Iris pigment epithelial cell (primary cell): ENCODE measurements at regions not wholly inside any gene's neighbourhood (a gene's known extent, or its start where the extent isn't known, plus 50 kb on each side); places are given as distances from the start of the nearest gene placed in this dataset.
"Not testable (repeated sequence)": the region's sequence is repeated elsewhere in the genome, so short reads cannot be mapped to it uniquely, and the experiment has no call there.

ENCODE experiments used
- DNase-seq: peaks from one replicate; pipeline ENCODE4 v3.0.0-alpha.2; 2011; ENCODE audit warnings: low read depth

DNA sequence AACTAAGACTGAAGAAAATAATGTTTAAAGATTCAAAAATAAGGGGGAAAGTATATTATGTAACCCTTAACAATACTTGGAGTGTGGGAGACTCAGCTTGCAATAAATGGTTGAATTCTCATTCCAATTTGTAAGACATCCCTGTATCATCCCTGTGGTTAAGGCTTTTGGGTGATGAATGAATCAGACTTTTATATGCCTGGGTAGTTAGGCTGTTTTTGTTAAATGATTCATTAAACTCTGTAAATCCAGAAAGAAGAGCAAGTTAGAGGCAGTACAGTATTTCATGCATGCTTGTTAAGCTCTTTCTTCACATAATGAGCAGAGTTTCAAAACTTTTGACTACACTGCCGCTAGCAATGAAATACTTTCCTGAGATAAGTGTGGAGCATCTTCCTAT, 948.8 kb downstream of the SOCS6 start:
- DNase-seq: no peak

DNA sequence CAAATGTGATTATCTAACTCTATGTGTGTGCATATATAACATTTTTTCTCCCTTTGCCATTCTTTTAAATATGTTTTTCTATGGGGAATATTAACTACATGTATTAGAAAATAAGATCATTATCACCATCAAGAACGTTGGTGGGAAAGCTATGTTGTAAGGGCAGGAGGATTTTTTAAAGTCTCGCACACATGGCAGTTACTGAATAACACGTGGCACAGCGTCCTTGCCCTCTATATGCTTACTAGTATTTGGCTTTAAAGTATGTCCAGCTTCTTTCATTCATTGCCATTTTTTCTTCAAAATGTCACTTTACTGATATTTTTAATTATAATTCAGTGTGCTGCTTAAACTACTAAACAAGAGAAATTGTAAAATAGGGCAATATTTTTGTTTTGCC, 944.3 kb downstream of the SOCS6 start:
- DNase-seq: no peak

DNA sequence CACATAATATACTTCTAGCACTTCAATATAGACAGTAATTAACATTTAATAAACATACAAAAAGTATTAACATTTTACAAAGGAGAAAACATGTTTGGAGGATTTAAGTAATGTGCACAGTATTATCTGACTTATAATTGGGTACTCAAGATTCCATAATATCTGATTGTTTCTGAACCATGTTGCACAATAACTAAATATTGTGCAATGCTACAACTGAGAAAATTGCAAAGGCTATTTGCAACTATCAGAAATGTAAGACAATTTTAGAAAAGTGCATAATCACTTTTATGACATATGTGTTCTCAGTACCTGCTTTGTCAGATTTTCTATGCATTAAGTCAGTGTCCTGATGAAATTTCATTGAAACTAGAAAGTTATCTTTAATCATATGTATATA, 934.6 kb downstream of the SOCS6 start:
- DNase-seq: peak; percentile 7

DNA sequence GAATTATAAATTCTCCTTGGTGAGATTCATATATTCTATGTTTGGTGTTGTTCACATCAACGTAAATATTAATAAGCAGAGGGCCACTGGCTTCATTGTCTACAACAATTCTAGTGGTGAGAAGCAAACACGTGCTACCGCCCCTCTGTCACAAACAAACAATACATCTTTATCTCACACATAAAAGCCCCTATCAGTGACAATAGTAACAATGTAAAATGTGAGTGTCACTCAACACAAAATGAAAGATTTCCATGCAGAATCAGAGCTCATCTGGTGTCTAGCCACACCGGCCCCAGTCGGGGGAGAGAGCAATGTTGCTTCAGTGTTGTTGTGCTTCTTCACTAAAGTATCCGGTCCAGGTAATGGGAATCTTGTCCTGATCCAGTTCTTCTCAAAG, 932.6 kb downstream of the SOCS6 start:
- DNase-seq: no peak

DNA sequence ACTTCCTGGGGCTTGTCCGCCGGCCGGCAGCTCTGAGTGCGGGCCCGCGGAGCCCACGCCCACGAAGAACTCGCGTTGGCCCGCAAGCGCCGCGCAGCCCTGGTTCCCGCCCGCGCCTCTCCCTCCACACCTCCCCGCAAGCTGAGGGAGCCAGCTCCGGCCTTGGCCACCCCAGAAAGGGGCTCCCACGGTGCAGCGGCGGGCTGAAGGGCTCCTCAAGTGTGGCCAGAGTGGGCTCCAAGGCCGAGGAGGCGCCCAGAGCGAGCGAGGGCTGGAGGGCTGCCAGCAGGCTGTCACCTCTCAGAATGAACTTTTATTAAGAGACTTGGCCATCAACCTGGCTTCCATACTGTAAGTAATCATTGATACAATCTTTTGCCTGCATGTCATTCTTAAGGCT, 923.9 kb downstream of the SOCS6 start:
- not testable (repeated sequence) for DNase-seq

DNA sequence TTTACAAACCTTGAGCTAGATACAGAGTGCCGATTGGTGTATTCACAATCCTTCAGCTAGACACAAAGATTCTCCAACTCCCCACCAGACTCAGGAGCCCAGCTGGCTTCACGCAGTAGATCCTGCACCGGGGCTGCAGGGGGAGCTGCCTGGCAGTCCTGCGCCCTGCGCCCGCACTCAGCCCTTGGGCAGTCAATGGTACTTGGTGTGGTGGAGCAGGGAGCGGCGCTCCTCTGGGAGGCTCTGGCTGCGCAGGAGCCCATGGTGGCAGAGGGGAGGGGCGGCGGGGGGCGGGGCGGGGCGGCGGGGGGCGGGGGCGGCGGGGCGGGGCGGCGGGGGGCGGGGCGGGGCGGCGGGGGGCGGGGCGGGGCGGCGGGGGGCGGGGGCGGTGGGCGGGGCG, 923.4 kb downstream of the SOCS6 start:
- DNase-seq: no peak

DNA sequence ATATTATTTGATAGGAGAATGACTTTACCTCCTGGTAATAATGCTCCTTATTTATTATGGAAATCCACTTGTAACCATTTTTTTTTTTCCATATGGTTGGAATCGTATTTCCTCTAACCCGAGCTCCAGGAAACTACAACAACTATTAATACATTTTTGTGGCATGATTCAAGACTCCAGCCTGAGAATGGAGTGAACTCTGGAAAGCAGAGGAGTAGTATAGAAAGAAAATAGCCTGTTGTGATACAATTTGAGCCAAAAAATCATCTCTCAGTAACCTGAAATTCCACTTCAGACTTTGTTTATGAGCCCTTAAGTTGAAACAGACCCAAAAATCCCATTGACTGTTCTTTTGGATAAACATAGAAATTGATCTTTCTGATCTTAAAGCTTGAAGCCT, 921.1 kb downstream of the SOCS6 start:
- peak; percentile 3 for DNase-seq

DNA sequence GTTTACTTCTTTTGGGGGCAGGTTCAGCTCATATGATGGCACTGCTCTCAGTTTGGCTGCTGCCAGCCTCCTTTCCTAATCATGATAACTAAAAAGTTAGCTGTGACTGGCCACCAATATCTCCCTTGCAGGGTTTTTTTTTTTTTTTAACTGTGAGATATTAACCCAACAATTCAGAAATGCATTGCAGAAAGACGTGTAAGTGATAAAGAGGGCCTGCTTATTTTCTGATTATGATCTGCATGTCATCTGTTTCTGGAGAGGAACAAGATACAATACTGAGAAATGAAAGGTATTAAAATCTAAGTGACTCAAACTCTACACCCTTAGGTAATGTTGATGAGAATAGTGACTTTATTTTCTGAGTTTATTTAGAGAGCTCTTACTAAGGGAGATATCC, 905.6 kb downstream of the SOCS6 start:
- no peak for DNase-seq

DNA sequence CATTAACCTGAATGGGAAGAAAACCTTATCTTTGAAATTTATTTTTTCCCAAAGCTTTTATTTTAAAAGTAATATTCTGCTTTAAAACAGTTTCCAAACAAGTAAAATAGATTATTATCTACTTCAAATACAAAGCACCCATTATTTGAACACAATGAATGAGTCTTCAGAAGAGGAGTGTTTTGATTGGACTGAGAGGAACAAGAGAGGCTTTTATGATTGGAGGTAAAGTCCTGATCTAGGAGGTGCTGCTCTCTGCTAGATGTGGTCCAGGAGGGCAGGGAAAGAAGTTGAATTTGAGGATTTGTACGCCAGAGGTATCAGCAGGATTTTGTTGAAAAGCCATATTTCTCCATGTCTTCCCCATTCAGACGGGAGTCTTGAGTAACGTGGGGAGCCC, 900.7 kb downstream of the SOCS6 start:
- DNase-seq: no peak

DNA sequence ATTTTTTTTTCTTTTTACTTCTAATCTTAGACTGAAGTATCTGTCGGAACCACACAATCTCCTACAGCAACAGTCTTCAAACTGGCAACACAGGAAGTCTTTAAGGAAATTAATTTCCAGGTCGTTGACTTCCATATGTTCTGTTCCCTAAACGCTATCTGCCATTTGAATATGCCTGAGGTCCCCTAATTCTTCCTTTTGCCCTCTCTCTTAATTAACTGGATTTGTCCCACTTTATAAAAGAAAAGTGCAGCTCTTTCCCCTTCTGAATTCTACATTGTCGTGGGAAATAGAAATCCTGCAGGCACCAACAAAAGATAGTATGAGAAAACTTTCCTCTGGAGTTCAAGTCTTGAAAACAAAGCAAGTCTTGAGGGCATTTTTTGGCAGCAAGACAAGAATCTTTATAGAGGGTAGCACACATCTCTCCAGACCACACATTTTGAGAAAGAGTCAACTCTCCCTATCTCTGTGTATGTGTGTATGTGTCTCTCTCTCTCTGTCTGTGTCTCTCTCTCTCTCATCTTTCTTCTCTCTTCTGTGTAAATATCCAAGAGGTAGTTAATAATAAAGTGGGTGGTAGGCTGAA, 879.8 kb downstream of the SOCS6 start:
- DNase-seq: peak; percentile 1

DNA sequence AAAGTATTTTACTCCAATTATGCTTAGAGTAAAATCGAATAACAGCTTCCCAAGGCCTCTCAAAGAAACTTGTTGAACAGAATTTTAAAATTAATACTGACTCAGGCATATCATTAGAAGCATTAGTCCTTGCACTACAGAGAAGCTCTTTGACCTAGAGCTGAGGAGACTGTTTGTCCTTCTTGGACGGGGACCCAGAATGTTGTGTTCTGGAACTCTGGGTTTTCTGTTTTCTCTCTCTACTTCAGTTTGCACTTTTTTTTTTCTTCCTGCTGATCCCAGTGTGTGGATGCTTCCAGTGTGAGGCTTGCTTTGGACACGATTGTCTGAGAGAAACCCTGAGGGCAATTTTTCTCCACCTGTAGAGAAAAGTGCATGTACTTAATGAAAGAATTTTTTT, 847.6 kb downstream of the SOCS6 start:
- no peak for DNase-seq

DNA sequence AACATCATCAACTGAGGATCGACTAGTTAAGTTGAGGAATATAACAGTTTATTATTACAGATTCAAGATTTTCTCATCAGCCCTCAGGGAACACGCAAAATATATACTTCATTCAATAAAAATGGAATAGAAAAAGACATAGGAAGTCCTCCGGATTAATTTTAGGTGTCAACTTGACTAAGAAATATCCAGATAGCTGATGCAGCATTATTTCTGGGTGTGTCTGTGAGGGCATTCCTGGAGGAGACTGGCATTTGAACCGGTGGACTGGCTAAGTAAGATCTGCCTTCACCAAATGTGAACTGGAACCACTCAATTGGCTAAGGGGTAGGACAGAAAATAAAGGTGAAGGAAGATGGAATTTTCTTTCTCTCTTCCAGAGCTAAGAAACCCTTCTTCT, 845.3 kb downstream of the SOCS6 start:
- no peak for DNase-seq

DNA sequence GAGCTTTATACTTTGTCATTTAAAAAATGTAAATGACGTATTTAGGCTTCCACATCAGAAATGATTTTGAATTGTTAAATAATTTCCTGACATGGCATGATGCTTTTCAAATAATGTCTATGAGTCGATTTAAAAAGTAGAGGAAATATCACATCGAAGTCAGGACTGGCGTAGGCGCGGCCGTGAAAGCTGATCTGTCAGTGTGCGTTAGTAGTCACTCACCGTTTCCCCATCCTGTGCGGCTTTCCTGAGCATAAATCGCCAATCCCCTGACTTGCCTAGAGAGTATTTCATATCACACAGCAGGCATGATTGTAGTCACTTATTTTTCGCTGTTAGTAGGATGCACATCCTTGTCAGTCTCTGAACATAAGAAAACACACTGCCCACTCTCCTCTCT, 843.1 kb downstream of the SOCS6 start:
- DNase-seq: no peak

DNA sequence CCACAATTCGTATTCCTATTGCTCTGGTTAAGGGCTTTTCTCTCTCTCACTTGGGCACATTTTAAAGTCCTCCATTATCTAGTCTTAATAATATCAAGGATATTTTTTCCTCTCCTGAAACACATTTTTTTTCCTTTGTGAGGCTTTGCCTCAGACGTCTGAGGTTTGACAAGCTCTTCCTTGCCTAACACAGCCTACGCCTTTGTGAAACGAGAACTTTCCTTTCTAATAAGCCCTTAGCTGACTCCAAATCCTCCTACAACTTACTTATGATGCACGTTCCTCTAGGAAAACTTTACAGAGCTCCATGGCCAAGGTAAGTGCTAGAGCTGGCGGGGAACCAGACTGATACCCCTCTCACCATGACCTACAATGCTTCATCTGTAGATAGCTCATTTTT, 841.5 kb downstream of the SOCS6 start:
- DNase-seq: no peak

DNA sequence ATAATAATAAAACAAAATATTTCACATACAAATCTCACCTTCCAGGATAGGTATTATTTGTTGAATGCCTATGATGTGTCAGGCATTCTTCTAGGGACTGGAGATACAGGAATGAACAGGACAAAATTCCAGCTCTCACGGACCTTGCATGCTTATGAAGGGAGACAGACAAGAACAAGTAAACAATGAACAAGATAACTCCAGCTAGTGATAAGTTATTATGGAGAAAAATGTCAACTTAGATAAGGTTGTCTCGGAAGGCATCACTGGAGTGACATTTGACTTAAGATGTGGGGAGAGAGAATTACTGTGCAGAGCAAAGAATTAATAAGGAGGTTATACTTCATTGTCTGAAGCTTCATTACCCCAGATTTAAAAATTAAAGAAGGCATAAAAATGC, 836.7 kb downstream of the SOCS6 start:
- DNase-seq: no peak

DNA sequence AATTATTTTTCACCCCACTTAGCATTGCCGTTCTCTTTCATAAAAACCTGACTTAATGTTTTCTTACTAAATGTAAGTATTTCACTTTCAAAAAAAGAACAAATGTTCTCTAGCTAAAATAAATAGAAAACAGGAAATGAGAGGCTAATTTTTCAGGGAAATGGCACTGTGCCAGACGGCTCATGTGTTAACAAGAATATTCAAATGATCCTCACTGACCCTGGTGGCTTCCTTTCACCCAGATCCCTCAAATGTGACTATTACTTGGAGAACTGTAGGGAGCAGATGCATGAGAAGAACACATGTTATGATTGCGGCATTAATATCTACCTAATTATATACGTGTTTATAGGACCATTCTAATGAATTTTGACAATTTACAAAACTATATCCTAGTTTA, 827.7 kb downstream of the SOCS6 start:
- DNase-seq: no peak

DNA sequence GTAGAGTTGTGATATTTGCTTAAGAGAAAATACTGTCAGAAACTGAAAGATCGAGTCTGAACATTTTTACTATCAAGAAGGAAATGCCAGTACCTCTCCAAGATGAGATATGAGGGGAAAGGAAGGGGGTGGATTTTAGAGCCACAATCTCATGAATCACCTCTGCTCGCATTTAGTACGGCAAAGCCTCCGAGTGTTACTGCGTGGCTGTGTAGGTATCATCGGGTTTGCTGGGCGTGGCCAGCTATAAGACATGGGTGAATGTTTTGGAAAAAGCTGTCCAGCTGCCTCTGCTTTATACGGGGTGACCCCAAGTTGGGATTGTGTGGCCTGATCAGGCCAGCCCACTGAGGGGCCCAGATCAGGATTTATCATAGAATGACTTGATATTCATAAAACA, 826.4 kb downstream of the SOCS6 start:
- no peak for DNase-seq

DNA sequence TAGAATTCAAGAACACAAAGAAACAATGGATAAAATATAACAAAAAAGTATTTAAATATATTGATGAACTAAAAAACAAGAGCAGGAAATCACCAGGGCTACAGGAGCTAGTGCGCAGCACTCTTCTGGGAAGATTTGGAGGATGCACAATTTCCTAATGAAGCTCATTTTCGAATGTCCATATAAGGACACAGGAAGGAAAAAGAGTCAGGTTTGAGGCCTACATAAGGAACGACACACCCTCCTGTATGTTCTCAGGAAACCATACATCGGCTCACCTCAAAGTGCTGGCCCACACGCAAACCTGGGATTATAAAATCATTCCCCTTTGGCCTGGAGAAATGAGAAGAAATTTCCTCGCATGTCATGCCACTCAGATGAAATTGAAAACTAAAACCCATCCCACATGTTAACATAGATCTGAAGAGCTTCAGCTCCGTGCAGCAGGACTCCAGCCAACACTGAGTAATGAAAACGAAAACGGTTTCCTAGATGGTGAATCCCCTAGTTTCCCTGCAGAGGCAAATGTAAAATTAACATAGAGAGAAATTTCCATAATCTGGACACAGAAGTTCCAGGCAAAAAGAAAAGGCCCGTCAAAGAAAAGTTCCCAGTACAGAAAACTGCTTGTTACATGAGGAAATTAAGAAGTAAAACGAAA, 825.8 kb downstream of the SOCS6 start:
- no peak for DNase-seq

DNA sequence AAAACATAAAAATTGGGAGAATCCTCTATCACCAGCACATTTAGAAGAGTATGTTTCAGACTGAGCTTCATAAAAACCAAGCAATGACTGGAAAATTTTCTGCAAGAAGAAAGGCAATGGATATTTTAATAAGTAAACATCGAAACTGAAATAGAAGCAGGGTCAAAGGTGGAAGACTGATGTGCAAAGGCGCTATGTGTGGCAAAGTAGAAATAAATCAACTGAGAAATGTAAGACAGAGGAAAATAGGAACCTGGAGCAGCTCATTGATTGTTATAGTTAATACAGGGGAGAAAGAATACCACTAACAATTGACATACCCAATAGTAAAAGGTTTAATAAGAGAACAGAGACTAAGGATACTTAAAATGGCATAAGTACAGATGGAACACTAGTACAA, 818.4 kb downstream of the SOCS6 start:
- DNase-seq: no peak

DNA sequence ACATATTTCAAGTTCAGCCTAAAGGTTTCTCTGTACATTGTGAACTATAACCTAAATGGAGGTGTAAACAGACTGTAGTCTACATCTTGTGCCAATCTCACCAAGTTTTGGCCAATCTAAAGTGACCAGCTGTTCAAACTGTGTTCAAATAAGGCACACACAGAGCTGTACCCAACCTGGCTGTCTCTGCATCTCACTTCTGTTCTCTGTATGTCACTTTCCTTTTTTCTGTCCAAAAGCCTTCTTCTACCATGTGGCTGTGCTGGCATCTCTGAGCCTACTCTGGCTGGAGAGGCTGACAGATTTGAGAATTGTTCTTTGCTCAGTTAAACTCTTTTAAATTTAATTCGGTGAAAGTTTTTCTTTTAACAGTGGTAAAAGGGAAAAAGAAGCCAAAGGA, 817.9 kb downstream of the SOCS6 start:
- DNase-seq: no peak

DNA sequence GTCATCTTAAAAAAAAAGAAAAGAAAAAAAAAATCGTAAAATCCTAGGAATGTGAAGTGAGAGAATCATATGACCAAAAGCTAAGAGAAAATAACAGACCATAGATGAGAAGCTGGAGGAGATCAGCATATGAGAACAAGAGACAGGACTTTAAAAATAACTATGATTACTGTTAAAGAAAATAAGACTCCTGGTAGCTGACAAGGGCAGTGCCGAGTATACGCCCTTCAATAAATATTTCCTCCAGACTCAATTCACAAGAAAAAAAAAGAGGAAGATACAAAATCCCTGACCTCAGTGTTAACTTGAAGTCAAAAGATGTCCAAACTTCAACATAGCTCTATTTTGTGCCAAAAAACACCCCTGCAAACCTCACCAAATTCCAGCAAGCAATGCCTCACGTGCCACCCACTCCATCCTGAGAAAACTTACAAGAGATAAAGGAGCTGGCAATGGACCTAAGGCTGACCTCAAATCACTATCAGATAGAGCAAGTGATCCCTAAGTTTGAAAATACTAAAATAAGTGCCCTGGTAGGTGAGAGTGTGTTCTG, 817.2 kb downstream of the SOCS6 start:
- no peak for DNase-seq

DNA sequence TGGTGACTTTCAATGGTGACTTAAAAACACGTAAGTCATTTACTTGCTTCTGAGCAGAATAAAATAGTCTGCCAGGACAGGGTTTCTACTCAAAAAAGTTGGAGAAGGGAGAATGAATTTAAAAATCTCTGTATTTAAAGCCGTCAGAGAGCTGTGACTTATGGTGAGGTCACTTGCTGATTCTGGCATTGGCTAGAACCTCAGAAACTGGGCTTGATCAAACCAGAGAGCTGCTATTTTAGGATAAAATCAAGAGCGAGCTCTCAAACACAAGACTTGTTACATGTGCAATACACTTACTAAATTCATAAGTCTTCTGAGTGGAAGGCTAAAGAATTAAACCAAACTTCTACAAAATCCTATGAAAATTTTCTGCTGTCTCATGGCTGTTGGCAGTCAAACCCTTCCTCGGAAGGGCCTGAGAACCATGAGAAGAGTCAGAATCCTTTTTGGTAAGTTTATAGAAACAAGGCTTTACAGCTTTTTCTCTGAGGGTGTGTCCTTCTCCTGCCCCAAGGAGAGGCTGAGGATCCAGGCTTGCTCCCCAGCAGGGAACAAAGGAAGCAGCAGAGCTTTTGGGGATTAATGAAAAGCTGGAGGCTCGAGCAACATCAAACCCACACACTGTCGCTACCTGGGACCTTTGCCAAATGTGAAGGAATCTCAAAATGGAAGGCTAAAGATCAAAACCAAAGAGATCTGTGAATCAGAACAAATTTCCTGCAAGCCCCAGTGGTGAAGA, 816.4 kb downstream of the SOCS6 start:
- DNase-seq: peak; percentile 57

DNA sequence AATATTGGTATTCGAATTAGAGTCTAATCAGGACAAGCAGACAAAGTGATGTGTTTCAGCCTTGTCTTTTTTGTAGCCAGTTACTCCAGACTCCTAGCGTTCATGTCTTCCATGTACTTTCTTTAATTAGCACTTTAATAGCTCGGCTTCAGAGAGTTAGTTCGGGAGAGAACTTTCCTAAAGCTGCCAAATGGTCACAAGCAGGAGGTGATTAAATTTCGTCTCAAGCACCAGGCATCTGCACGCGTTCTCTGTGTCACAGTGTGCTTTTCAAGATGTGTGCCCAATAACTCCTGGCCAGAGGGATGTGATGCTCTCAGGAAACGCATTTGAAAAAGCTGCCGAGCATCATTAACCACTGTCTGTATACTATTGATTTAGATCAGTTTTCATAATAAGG, 790.8 kb downstream of the SOCS6 start:
- DNase-seq: no peak
